RWPE2 (cell line): ENCODE measurements at regions not wholly inside any gene's neighbourhood (a gene's known extent, or its start where the extent isn't known, plus 50 kb on each side); places are given as distances from the start of the nearest gene placed in this dataset.

Experiments used
- ATAC-seq: fragments of 200-7000 bp; cut with Tn5 transposase; 3 replicates; pipeline ENCODE4 v1.9.1; 2021; ENCODE audit warnings: low read depth
- DNase-seq: peaks from one replicate; pipeline ENCODE4 v3.0.0-alpha.2; 2020; ENCODE audit warnings: low spot score
- H3K27ac ChIP-seq: fragments of 450-650 bp; 2 replicates; pipeline ENCODE4 v1.5.1; 2017; ENCODE audit warnings: mild to moderate bottlenecking; ENCODE audit not compliant: poor library complexity, severe bottlenecking
- H3K27me3 ChIP-seq: fragments of 250-450 bp; sonication (Bioruptor Pico); 2 replicates; pipeline ENCODE4 v1.5.1; 2021; ENCODE audit warnings: mild to moderate bottlenecking, moderate library complexity; ENCODE audit not compliant: insufficient read depth, poor library complexity, severe bottlenecking
- H3K36me3 ChIP-seq: fragments of 250-450 bp; sonication (Bioruptor Pico); 2 replicates; pipeline ENCODE4 v1.5.1; 2020; ENCODE audit warnings: low read depth, mild to moderate bottlenecking, moderate library complexity
- H3K4me1 ChIP-seq: fragments of 250-450 bp; sonication (Bioruptor Pico); 2 replicates; pipeline ENCODE4 v1.5.1; 2021; ENCODE audit warnings: mild to moderate bottlenecking, moderate library complexity; ENCODE audit not compliant: insufficient read depth, poor library complexity, severe bottlenecking
- H3K4me3 ChIP-seq: fragments of 250-450 bp; sonication (Bioruptor Pico); 2 replicates; pipeline ENCODE4 v1.5.1; 2021; ENCODE audit warnings: mild to moderate bottlenecking, moderate library complexity; ENCODE audit not compliant: severe bottlenecking
- H3K9me3 ChIP-seq: fragments of 250-450 bp; sonication (Bioruptor Pico); 2 replicates; pipeline ENCODE4 v1.5.1; 2021; ENCODE audit warnings: mild to moderate bottlenecking, moderate library complexity; ENCODE audit not compliant: severe bottlenecking
- TF ChIP-seq, protein P1 (sequence below): fragments of 450-650 bp; IDR thresholded peaks from one replicate; pipeline ENCODE4 v1.5.1; 2017; ENCODE audit warnings: mild to moderate bottlenecking, moderate library complexity; ENCODE audit not compliant: poor library complexity, severe bottlenecking

DNA sequence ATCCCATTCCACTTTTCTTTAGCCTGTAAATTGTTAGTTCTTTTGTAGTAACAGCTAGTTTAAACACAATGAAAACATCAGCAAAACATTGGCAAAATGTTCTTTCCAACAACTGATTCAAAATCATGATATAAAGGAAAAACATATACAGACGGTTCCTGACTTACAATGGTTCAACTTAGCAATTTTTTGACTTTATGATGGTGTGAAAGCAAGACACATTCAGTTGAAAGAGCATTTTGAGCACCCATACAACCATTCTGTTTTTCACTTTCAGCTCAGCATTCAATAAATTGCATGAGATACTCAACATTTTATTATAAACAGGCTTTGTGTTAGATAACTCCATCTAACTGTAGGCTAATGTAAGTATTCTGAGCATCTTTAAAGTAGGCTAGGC, 185.1 kb downstream of the NOL4 start:
- Histone ChIP-seq H3K4me1 (no peaks in the 10 kb centered on the region), H3K27me3 (no peaks in the 10 kb centered on the region), H3K36me3 (no peaks in the 10 kb centered on the region), H3K4me3 (no peak overlapping the region), H3K27ac (no peak overlapping the region), H3K9me3 (no peaks in the 10 kb centered on the region)
- TF ChIP-seq, protein P1, sequence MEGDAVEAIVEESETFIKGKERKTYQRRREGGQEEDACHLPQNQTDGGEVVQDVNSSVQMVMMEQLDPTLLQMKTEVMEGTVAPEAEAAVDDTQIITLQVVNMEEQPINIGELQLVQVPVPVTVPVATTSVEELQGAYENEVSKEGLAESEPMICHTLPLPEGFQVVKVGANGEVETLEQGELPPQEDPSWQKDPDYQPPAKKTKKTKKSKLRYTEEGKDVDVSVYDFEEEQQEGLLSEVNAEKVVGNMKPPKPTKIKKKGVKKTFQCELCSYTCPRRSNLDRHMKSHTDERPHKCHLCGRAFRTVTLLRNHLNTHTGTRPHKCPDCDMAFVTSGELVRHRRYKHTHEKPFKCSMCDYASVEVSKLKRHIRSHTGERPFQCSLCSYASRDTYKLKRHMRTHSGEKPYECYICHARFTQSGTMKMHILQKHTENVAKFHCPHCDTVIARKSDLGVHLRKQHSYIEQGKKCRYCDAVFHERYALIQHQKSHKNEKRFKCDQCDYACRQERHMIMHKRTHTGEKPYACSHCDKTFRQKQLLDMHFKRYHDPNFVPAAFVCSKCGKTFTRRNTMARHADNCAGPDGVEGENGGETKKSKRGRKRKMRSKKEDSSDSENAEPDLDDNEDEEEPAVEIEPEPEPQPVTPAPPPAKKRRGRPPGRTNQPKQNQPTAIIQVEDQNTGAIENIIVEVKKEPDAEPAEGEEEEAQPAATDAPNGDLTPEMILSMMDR, result no peak
- ATAC-seq (no peak), DNase-seq (no peak)

DNA sequence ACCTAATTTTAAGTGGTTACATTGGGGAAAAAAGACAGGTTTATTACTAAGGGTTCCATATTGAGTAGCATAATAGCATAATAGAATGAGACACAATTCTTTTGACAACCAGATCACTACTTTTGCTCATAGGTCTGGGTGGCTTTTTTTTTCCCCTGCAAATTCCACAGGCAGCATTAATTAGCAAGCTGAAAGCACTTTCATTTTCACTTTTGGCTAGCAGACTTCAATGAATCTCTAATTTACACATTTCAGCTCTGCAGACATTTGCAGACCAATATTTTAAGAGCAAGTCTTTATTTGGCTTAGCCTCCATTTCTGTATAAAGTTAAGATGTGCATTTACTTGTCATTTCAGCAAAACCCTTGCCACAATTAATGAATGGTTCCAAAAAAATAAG, 185.5 kb downstream of the NOL4 start:
- DNase-seq (no peak), ATAC-seq (no peak)
- Histone ChIP-seq H3K27ac (no peak overlapping the region), H3K9me3 (no peaks in the 10 kb centered on the region), H3K4me3 (no peak overlapping the region), H3K4me1 (no peaks in the 10 kb centered on the region), H3K36me3 (no peaks in the 10 kb centered on the region), H3K27me3 (no peaks in the 10 kb centered on the region)
- TF ChIP-seq, protein P1, result no peak

DNA sequence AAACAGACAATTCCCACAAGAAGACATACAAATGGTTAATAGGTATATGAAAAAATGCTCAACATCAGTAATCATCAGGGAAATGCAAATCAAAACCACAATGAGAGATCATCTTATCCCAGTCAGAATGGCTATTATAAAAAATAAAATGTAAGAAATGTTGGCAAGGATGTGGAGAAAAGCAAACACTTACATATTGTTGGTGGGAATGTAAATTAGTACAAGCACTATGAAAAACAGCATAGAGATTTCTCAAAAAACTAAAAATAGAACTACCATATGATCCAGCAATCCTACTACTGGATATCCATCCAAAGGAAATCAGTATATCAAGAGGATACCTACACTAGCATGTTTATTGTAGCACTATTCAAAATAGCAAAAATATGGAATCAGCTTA, 186.6 kb downstream of the NOL4 start:
- H3K27me3 ChIP-seq, result no peaks in the 10 kb centered on the region
- no peak for DNase-seq

DNA sequence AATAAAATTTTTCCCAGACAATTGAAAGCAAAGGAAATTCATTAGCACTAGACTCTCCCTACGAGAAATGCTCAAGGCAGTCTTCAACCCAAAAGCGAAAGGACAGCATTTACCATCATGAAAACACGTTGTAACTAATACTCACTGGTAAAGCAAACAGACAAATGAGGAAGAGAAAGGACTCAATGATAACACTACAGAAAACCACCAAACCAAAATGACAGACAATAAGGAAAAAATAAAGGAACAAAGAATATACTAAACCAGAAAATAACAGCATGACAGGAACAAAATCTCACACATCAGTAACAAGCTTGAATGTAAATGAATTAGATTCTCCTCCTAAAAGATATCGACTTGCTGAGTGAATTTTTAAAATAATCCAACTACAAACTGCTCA, 190.7 kb downstream of the NOL4 start:
- TF ChIP-seq, protein P1, result no peak
- H3K27me3 ChIP-seq, result no peaks in the 10 kb centered on the region
- no peak for DNase-seq
- ATAC-seq, result no peak
- no peaks in the 10 kb centered on the region for H3K9me3 ChIP-seq
- no peaks in the 10 kb centered on the region for H3K4me1 ChIP-seq
- no peak overlapping the region for H3K4me3 ChIP-seq
- H3K36me3 ChIP-seq, result no peaks in the 10 kb centered on the region
- no peak overlapping the region for H3K27ac ChIP-seq

More for the DNA sequence above, 186.6 kb downstream of the NOL4 start:
- Histone ChIP-seq H3K9me3 (no peaks in the 10 kb centered on the region), H3K27ac (no peak overlapping the region), H3K36me3 (no peaks in the 10 kb centered on the region), H3K4me1 (no peaks in the 10 kb centered on the region), H3K4me3 (no peak overlapping the region)
- TF ChIP-seq, protein P1, result no peak
- ATAC-seq, result no peak

DNA sequence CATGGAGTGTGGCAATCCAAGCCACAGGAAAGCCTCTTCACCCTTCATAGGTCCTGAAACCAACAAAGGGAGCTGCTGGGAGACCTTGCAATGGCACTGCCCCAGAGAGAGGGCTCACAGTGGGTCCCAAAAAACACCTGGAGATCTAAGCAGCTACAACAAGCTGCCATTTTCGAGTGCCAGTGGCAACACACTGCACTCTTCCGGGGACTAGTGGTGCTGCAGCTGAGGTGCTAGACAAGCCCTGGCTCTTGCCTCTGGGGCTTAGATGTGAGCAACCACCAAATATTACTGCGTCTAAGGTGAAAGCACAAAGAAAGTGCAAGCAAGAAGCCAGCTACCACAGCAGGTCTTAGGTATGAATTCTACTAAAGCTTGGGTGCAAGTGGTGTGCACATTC, 192.9 kb downstream of the NOL4 start:
- TF ChIP-seq, protein P1, result no peak
- Histone ChIP-seq H3K36me3 (no peaks in the 10 kb centered on the region), H3K4me3 (no peak overlapping the region), H3K27ac (no peak overlapping the region), H3K27me3 (no peaks in the 10 kb centered on the region), H3K9me3 (no peaks in the 10 kb centered on the region), H3K4me1 (no peaks in the 10 kb centered on the region)
- no peak for DNase-seq
- no peak for ATAC-seq
